GM12892 (cell line): ENCODE measurements at regions not wholly inside any gene's neighbourhood (a gene's known extent, or its start where the extent isn't known, plus 50 kb on each side); places are given as distances from the start of the nearest gene placed in this dataset.

Experiments
- POLR2A ChIP-seq: IDR thresholded peaks from 2 replicates; pipeline ENCODE4 v1.6.1; 2011; ENCODE audit warnings: low read depth, low read length, control low read depth
- POLR2AphosphoS5 ChIP-seq: IDR thresholded peaks from 2 replicates; pipeline ENCODE4 v1.6.1; 2011; ENCODE audit warnings: low read depth, low read length, control low read depth
- TAF1 ChIP-seq: IDR thresholded peaks from 2 replicates; pipeline ENCODE4 v1.6.1; 2011; ENCODE audit warnings: low read depth, mild to moderate bottlenecking, control low read depth, low read length, borderline replicate concordance

GRCh38 chr12:93099792-93100191, 170.7 kb upstream of the EEA1 start:
- TF ChIP-seq POLR2A (no peak), TAF1 (no peak), POLR2AphosphoS5 (no peak)
